ENCODE measurements at regions not wholly inside any gene's neighbourhood (a gene's known extent, or its start where the extent isn't known, plus 50 kb on each side); places are given as distances from the start of the nearest gene placed in this dataset.

- H4K20me1 ChIP-seq (ENCODE audit: control insufficient read depth, insufficient read depth, insufficient read length) = no peaks in the 10 kb centered on the region
- H3K27me3 Mint-ChIP-seq (ENCODE audit: low read depth) = no peaks in the 10 kb centered on the region
- peak overlapping the region in 1 of 3 experiments; percentile 87; a peak in 3 of 7 replicates for H3K27ac Mint-ChIP-seq
- H4K8ac ChIP-seq (replicated peaks; ENCODE audit: insufficient read length, low read depth, low read length) = no peak overlapping the region
- H3K4me3 Mint-ChIP-seq = no peak overlapping the region
- no peak overlapping the region for H2AK5ac ChIP-seq (ENCODE audit: insufficient read length, low read length)
- H3K56ac ChIP-seq (ENCODE audit: insufficient read length, low read depth, low read length) = no peak overlapping the region
- H3K4ac ChIP-seq (ENCODE audit: low read depth, low read length) = no peak overlapping the region
- no peaks in the 10 kb centered on the region for H3K9me3 ChIP-seq (ENCODE audit: control insufficient read depth, low read depth, low read length)
- WGBS (ENCODE audit: extremely low coverage, insufficient read length, low lambda C conversion rate) = no CpG with 5 or more reads among the region's 7 CpGs
- no peak overlapping the region for H3K9ac ChIP-seq (ENCODE audit: extremely low read depth, insufficient read length, low read length)
- H2BK20ac ChIP-seq (ENCODE audit: low read depth, low read length, poor library complexity, severe bottlenecking) = no peak overlapping the region
- H3K4me2 ChIP-seq (ENCODE audit: insufficient read depth, insufficient read length, low read length) = no peak overlapping the region
- no peak overlapping the region for H2BK15ac ChIP-seq (ENCODE audit: low read depth, low read length)
- no peak for TF ChIP-seq CTCF (conservative IDR thresholded peaks at IDR 0.05)
- no peaks in the 10 kb centered on the region for H3K36me3 Mint-ChIP-seq (ENCODE audit: insufficient read depth in 1 of 3, low read depth in 3 of 3)
- H3K4me1 Mint-ChIP-seq = peaks cover 38 to 43% of the 10 kb centered on the region in 2 experiments
- H3K79me2 ChIP-seq (ENCODE audit: insufficient read depth, low read length) = no peaks in the 10 kb centered on the region
- H4K91ac ChIP-seq (ENCODE audit: insufficient read length, low read depth, low read length) = no peak overlapping the region
- H2BK12ac ChIP-seq (ENCODE audit: insufficient read length, low read depth, low read length) = no peak overlapping the region
- peak; percentile 35 for DNase-seq
- no peak overlapping the region for H2BK120ac ChIP-seq (ENCODE audit: low read depth, low read length, poor library complexity, severe bottlenecking)
- H3K79me1 ChIP-seq (ENCODE audit: insufficient read depth, low read depth, low read length, poor library complexity, severe bottlenecking) = no peaks in the 10 kb centered on the region
- H3K27ac ChIP-seq (ENCODE audit: insufficient read length, low read depth, low read length) = no peak overlapping the region
- no peaks in the 10 kb centered on the region for H3K9me3 Mint-ChIP-seq
- H3K4me1 ChIP-seq (ENCODE audit: insufficient read depth, low read length) = peaks cover 2% of the 10 kb centered on the region; the same call in 1 of the 2 replicates
- no peak overlapping the region for H2BK5ac ChIP-seq (ENCODE audit: insufficient read length, low read length)
- H3K18ac ChIP-seq (ENCODE audit: insufficient read length, low read depth, low read length) = no peak overlapping the region
- no peak overlapping the region for H2AFZ ChIP-seq (ENCODE audit: low read length)
- H3K14ac ChIP-seq (ENCODE audit: insufficient read depth, low read length) = no peak overlapping the region
- no peak overlapping the region for H4K5ac ChIP-seq (ENCODE audit: insufficient read length, low read depth, low read length)
- no peaks in the 10 kb centered on the region for H3K23me2 ChIP-seq (ENCODE audit: insufficient read length, low read depth, low read length, poor library complexity, severe bottlenecking)
- H3T11ph ChIP-seq (ENCODE audit: low read length) = no peak overlapping the region
- no peak overlapping the region for H3K23ac ChIP-seq (ENCODE audit: insufficient read length, low read depth, low read length)
- no peaks in the 10 kb centered on the region for H3K27me3 ChIP-seq (ENCODE audit: insufficient read depth, low read length)
Observed at GRCh38 chr5:27315363-27316270, 277.2 kb upstream of the CDH9 start.

Data from H9 (cell line).